HCT116 (cell line): ENCODE measurements at regions not wholly inside any gene's neighbourhood (a gene's known extent, or its start where the extent isn't known, plus 50 kb on each side); places are given as distances from the start of the nearest gene placed in this dataset.

Experiments
- ATAC-seq: fragments of 200-7000 bp; cut with Tn5 transposase; 2 replicates; pipeline ENCODE4 v1.9.1; 2020; ENCODE audit warnings: mild to moderate bottlenecking, moderate library complexity
- BruUV-seq: library from RNA; stranded (reverse); fragments of 400-500 nt; replicated peaks from 2 replicates; lab custom pipeline; 2021; lab: Mats Ljungman, UMichigan
- CTCF ChIA-PET: fragments of 300-600 bp; sonication (Branson Sonifier 250); formaldehyde crosslinking; loops from one replicate; lab custom pipeline; 2021; ENCODE audit warnings: antibody characterized with exemption; lab: Charles Lee
- POLR2A ChIA-PET: fragments of 300-600, 350-600 bp; sonication (Branson Sonifier 250); formaldehyde crosslinking; loops from one replicate; lab custom pipeline; 2021; ENCODE audit warnings: antibody characterized with exemption; lab: Charles Lee
- RAD21 ChIA-PET, 2 experiments: fragments of 300-600 bp; sonication (Branson Sonifier 250); formaldehyde crosslinking; loops; one replicate each; lab custom pipeline; 2023; ENCODE audit warnings: low total read pairs in 2 of 2; ENCODE audit not compliant: uncharacterized antibody in 2 of 2, unreplicated experiment in 2 of 2, low non-redundant PET in 1 of 2; lab: Charles Lee
- DNase-seq: peaks from one replicate; pipeline ENCODE4 v3.0.0-alpha.2; 2010; ENCODE audit warnings: low read depth, low spot score
- H2AFZ ChIP-seq: fragments of 200-600 bp; shearing (Covaris generic), sonication (generic); 2 replicates; pipeline ENCODE4 v1.6.1; 2017; ENCODE audit warnings: low read depth, mixed run types, mixed read lengths, antibody characterized with exemption, low read length; ENCODE audit not compliant: poor library complexity, severe bottlenecking
- H3K27ac ChIP-seq: 2 replicates; pipeline ENCODE4 v1.5.1; 2012; ENCODE audit warnings: low read depth, low read length
- H3K27me3 ChIP-seq: fragments of 200-600 bp; sonication (generic); 2 replicates; pipeline ENCODE4 v1.6.1; 2016; ENCODE audit warnings: mixed run types, low read length, mixed read lengths; ENCODE audit not compliant: insufficient read depth
- H3K36me3 ChIP-seq, 2 experiments: fragments of 200-500 bp in 1 of 2; fragments of 200-600 bp in 1 of 2; sonication (Bioruptor generic) in 1 of 2; sonication (generic) in 1 of 2; 2 replicates each; pipeline versions ENCODE4 v1.5.1 to v1.6.1; 2014 to 2016; ENCODE audit warnings: low read length in 2 of 2, inconsistent platforms in 1 of 2, mixed read lengths in 1 of 2, mixed run types in 1 of 2; ENCODE audit not compliant: insufficient read depth in 2 of 2, control insufficient read depth in 1 of 2
- H3K4me1 ChIP-seq, 2 experiments: fragments of 200-600 bp in 1 of 2; sonication (generic) in 1 of 2; 2 replicates each; pipeline versions ENCODE4 v1.5.1 to v1.6.1; 2012 to 2017; ENCODE audit warnings: low read length in 2 of 2, inconsistent platforms in 1 of 2, mild to moderate bottlenecking in 1 of 2, mixed read lengths in 1 of 2, mixed run types in 1 of 2, moderate library complexity in 1 of 2; ENCODE audit not compliant: insufficient read depth in 2 of 2, control insufficient read depth in 1 of 2
- H3K4me2 ChIP-seq: fragments of 200-600 bp; sonication (generic); 2 replicates; pipeline ENCODE4 v1.6.1; 2017; ENCODE audit warnings: mixed run types, low read length, mixed read lengths
- H3K4me3 ChIP-seq, 2 experiments: fragments of 200-600 bp in 1 of 2; sonication (generic) in 1 of 2; replicated peaks in 1 of 2; 2 replicates each; pipeline ENCODE4 v1.5.1; 2011 to 2016; ENCODE audit warnings: low read length in 2 of 2, control low read depth in 1 of 2, low read depth in 1 of 2, mild to moderate bottlenecking in 1 of 2, mixed read lengths in 1 of 2, mixed run types in 1 of 2
- H3K79me2 ChIP-seq: fragments of 200-600 bp; sonication (generic); 2 replicates; pipeline ENCODE4 v1.6.1; 2017; ENCODE audit warnings: mild to moderate bottlenecking, mixed run types, low read length, moderate library complexity, mixed read lengths; ENCODE audit not compliant: insufficient read depth
- H3K9ac ChIP-seq: fragments of 200-600 bp; sonication (generic); 2 replicates; pipeline ENCODE4 v1.6.1; 2016; ENCODE audit warnings: low read length, mixed read lengths
- H3K9me2 ChIP-seq: fragments of 200-600 bp; sonication (generic), shearing (Covaris generic); 2 replicates; pipeline ENCODE4 v1.6.1; 2017; ENCODE audit warnings: mixed run types, mild to moderate bottlenecking, moderate library complexity; ENCODE audit not compliant: insufficient read depth
- H3K9me3 ChIP-seq, 2 experiments: fragments of 200-500 bp in 1 of 2; fragments of 200-600 bp in 1 of 2; sonication (Bioruptor generic) in 1 of 2; sonication (generic) in 1 of 2; 2 replicates each; pipeline ENCODE4 v1.6.1; 2014 to 2017; ENCODE audit warnings: low read length in 2 of 2, mixed read lengths in 2 of 2, inconsistent platforms in 1 of 2, low read depth in 1 of 2, mild to moderate bottlenecking in 1 of 2, mixed run types in 1 of 2, moderate library complexity in 1 of 2; ENCODE audit not compliant: control insufficient read depth in 1 of 2, insufficient read depth in 1 of 2
- H4K20me1 ChIP-seq: fragments of 200-600 bp; sonication (generic), shearing (Covaris generic); 2 replicates; pipeline ENCODE4 v1.6.1; 2017; ENCODE audit warnings: mixed run types, mild to moderate bottlenecking, moderate library complexity; ENCODE audit not compliant: insufficient read depth
- CBX3 ChIP-seq: IDR thresholded peaks from 2 replicates; pipeline ENCODE4 v1.6.1; 2012; ENCODE audit warnings: low read depth
- CEBPB ChIP-seq: IDR thresholded peaks from 2 replicates; pipeline ENCODE4 v1.6.1; 2012; ENCODE audit warnings: low read depth
- CTCF ChIP-seq, 3 experiments: fragments of 200-600 bp in 1 of 3; sonication (generic) in 1 of 3; IDR thresholded peaks in 2 of 3; conservative IDR thresholded peaks in 1 of 3; 2 replicates each; pipeline ENCODE4 v1.5.1; 2012 to 2017; ENCODE audit warnings: low read depth in 2 of 3, low read length in 2 of 3, antibody characterized with exemption in 1 of 3, borderline replicate concordance in 1 of 3, control low read depth in 1 of 3, mild to moderate bottlenecking in 1 of 3, mixed read lengths in 1 of 3, mixed run types in 1 of 3, moderate library complexity in 1 of 3; ENCODE audit not compliant: insufficient read depth in 1 of 3
- EGR1 ChIP-seq: IDR thresholded peaks from 2 replicates; pipeline ENCODE4 v1.6.1; 2012; ENCODE audit warnings: low read depth
- ELF1 ChIP-seq: IDR thresholded peaks from 2 replicates; pipeline ENCODE4 v1.6.1; 2012; ENCODE audit warnings: low read depth, borderline replicate concordance
- EZH2 ChIP-seq: fragments of 200-600 bp; sonication (generic); IDR thresholded peaks from 2 replicates; pipeline ENCODE4 v1.6.1; 2017; ENCODE audit warnings: antibody characterized with exemption, mixed run types
- FOSL1 ChIP-seq: IDR thresholded peaks from 2 replicates; pipeline ENCODE4 v1.6.1; 2012; ENCODE audit warnings: low read depth
- JUND ChIP-seq: IDR thresholded peaks from 2 replicates; pipeline ENCODE4 v1.6.1; 2012
- MAX ChIP-seq: IDR thresholded peaks from 2 replicates; pipeline ENCODE4 v1.6.1; 2012
- POLR2A ChIP-seq: IDR thresholded peaks from 2 replicates; pipeline ENCODE4 v1.7.0; 2011; ENCODE audit warnings: borderline replicate concordance; ENCODE audit not compliant: insufficient read depth, insufficient read length; ENCODE audit errors: extremely low read depth
- RAD21 ChIP-seq: IDR thresholded peaks from 2 replicates; pipeline ENCODE4 v1.6.1; 2012; ENCODE audit warnings: low read depth, mild to moderate bottlenecking
- REST ChIP-seq: IDR thresholded peaks from 2 replicates; pipeline ENCODE4 v1.6.1; 2012; ENCODE audit warnings: low read depth
- SIN3A ChIP-seq: IDR thresholded peaks from 2 replicates; pipeline ENCODE4 v1.6.1; 2012; ENCODE audit warnings: low read depth
- SP1 ChIP-seq: IDR thresholded peaks from 2 replicates; pipeline ENCODE4 v1.6.1; 2012; ENCODE audit warnings: low read depth
- SRF ChIP-seq: IDR thresholded peaks from 2 replicates; pipeline ENCODE4 v1.6.1; 2012; ENCODE audit warnings: low read depth
- TCF7L2 ChIP-seq: IDR thresholded peaks from 2 replicates; pipeline ENCODE4 v1.7.0; 2011; ENCODE audit warnings: borderline replicate concordance, inconsistent platforms; ENCODE audit not compliant: insufficient read depth, insufficient read length; ENCODE audit errors: extremely low read depth
- ZBTB33 ChIP-seq: IDR thresholded peaks from 2 replicates; pipeline ENCODE4 v1.6.1; 2011; ENCODE audit warnings: mild to moderate bottlenecking, low read length, moderate library complexity; ENCODE audit not compliant: insufficient replicate concordance; ENCODE audit errors: extremely low read depth
- ZNF274 ChIP-seq: fragments of 200-500 bp; sonication (Bioruptor generic); IDR thresholded peaks from 2 replicates; pipeline ENCODE4 v1.6.1; 2014; ENCODE audit warnings: mild to moderate bottlenecking, low read depth, low read length, inconsistent platforms
- intact Hi-C: fragments of 100-400 bp; cut with micrococcal nuclease; formaldehyde crosslinking; loops from 2 replicates; pipeline ENCODE4 v1.10.0; 2022

- no peak for ATAC-seq
- POLR2A ChIA-PET, result no interaction called here
- no peak for TF ChIP-seq SIN3A
- TF ChIP-seq EZH2, result no peak
- TF ChIP-seq REST, result no peak
- TF ChIP-seq POLR2A, result no peak
- no peak for TF ChIP-seq CTCF (IDR thresholded peaks at IDR 0.05 in 2 of 3, conservative IDR thresholded peaks at IDR 0.05 in 1 of 3; ENCODE audit: borderline replicate concordance in 1 of 3, insufficient read depth in 1 of 3, low read depth in 2 of 3, low read length in 2 of 3)
- no peak for TF ChIP-seq EGR1
- no peak for TF ChIP-seq SP1
- TF ChIP-seq CEBPB, result no peak
- TF ChIP-seq ELF1, result no peak
- TF ChIP-seq MAX, result no peak
- no peak for TF ChIP-seq ZBTB33
- no peak for TF ChIP-seq FOSL1
- TF ChIP-seq SRF, result no peak
- TF ChIP-seq TCF7L2, result no peak
- no peak for TF ChIP-seq JUND
- TF ChIP-seq RAD21, result no peak
- no peak for TF ChIP-seq CBX3
- TF ChIP-seq ZNF274, result no peak
- Histone ChIP-seq H3K27me3 (no peaks in the 10 kb centered on the region), H3K9me2 (no peaks in the 10 kb centered on the region), H3K4me2 (no peak overlapping the region), H3K4me1 (no peaks in the 10 kb centered on the region), H3K9ac (no peak overlapping the region), H3K4me3 (no peak overlapping the region), H2AFZ (no peak overlapping the region), H3K9me3 (peaks cover 0 to 8% of the 10 kb centered on the region in 2 experiments; a peak in 2 of 4 replicates), H3K36me3 (no peaks in the 10 kb centered on the region), H3K79me2 (no peaks in the 10 kb centered on the region), H4K20me1 (no peaks in the 10 kb centered on the region), H3K27ac (no peak overlapping the region)
- RAD21 ChIA-PET, result no interaction called here
- no peak for DNase-seq
- BruUV-seq, result no TSS peak
- intact Hi-C loops, result no loop called here
- CTCF ChIA-PET, result no interaction called here
Measured at GRCh38 chr6:92008757-92009502, 1410.4 kb downstream of the EPHA7 start.
